ENCODE measurements at regions not wholly inside any gene's neighbourhood (a gene's known extent, or its start where the extent isn't known, plus 50 kb on each side); places are given as distances from the start of the nearest gene placed in this dataset.

GRCh38 chr10:33626798-33627466 is 292.5 kb upstream of the NRP1 start:
- no peak overlapping the region for H3K27ac ChIP-seq
- DNase-seq: no peak
- no peak overlapping the region for H3K4me3 ChIP-seq
- H3K36me3 ChIP-seq (ENCODE audit: insufficient read depth in 1 of 2, low read depth in 1 of 2): no peaks in the 10 kb centered on the region
- H3K4me1 ChIP-seq: no peaks in the 10 kb centered on the region
- intact Hi-C loops (cut with DNase I): no loop called here
- no peak for TF ChIP-seq CTCF (IDR thresholded peaks at IDR 0.05)
- H3K27me3 ChIP-seq (ENCODE audit: insufficient read depth in 3 of 3, low read length in 2 of 3): peaks cover 0 to 1% (median 0%) of the 10 kb centered on the region in 3 donors
- WGBS, 3 donors: 94 to 96% (median 94%) methylated on average over 3 of the region's 3 CpGs
- no peaks in the 10 kb centered on the region for H3K9me3 ChIP-seq
- ATAC-seq: no peak

GRCh38 chr10:33623669-33624068 is 289.2 kb upstream of the NRP1 start:
- TF ChIP-seq CTCF (IDR thresholded peaks at IDR 0.05): no peak
- Histone ChIP-seq H3K36me3 (ENCODE audit: insufficient read depth in 1 of 2, low read depth in 1 of 2) (no peaks in the 10 kb centered on the region), H3K4me1 (no peaks in the 10 kb centered on the region), H3K4me3 (no peak overlapping the region), H3K9me3 (no peaks in the 10 kb centered on the region), H3K27ac (no peak overlapping the region), H3K27me3 (ENCODE audit: insufficient read depth in 3 of 3, low read length in 2 of 3) (no peaks in the 10 kb centered on the region)
- no peak for DNase-seq
- ATAC-seq: no peak
- intact Hi-C loops (cut with DNase I): loop anchor here in 1 of 2 donors (5.0 kb wide), 1 partner anchor 136 kb away; no protein-coding TSS in a partner anchor
- WGBS, 3 donors: 89 to 93% (median 92%) methylated on average over 3 of the region's 3 CpGs

GRCh38 chr10:33621101-33621500 is 286.6 kb upstream of the NRP1 start:
- no peaks in the 10 kb centered on the region for H3K27me3 ChIP-seq (ENCODE audit: insufficient read depth in 3 of 3, low read length in 2 of 3)
- no peak overlapping the region for H3K27ac ChIP-seq
- WGBS, 3 donors: 71 to 79% (median 75%) methylated on average over 4 of the region's 4 CpGs
- intact Hi-C loops (cut with DNase I): loop anchor here in 1 of 2 donors (5.0 kb wide), 1 partner anchor 134 kb away; no protein-coding TSS in a partner anchor
- ATAC-seq (no peak), DNase-seq (no peak)
- H3K9me3 ChIP-seq: no peaks in the 10 kb centered on the region
- no peak overlapping the region for H3K4me3 ChIP-seq
- no peaks in the 10 kb centered on the region for H3K36me3 ChIP-seq (ENCODE audit: insufficient read depth in 1 of 2, low read depth in 1 of 2)
- H3K4me1 ChIP-seq: no peaks in the 10 kb centered on the region
- no peak for TF ChIP-seq CTCF (IDR thresholded peaks at IDR 0.05)

- no peak for ATAC-seq
- no peaks in the 10 kb centered on the region for H3K4me1 ChIP-seq
- no peaks in the 10 kb centered on the region for H3K27me3 ChIP-seq (ENCODE audit: insufficient read depth in 3 of 3, low read length in 2 of 3)
- no peaks in the 10 kb centered on the region for H3K9me3 ChIP-seq
- no peak for TF ChIP-seq CTCF (IDR thresholded peaks at IDR 0.05)
- no peak for DNase-seq
- 79 to 89% (median 80%) methylated on average over 2 of the region's 2 CpGs for WGBS, 3 donors
- H3K27ac ChIP-seq: no peak overlapping the region
- no peaks in the 10 kb centered on the region for H3K36me3 ChIP-seq (ENCODE audit: insufficient read depth in 1 of 2, low read depth in 1 of 2)
- no peak overlapping the region for H3K4me3 ChIP-seq
- intact Hi-C loops (cut with DNase I): no loop called here
These were observed 283.7 kb upstream of the NRP1 start for GRCh38 chr10:33618196-33618595.

All from psoas muscle (tissue), 7 donors.